ENCODE measurements at regions not wholly inside any gene's neighbourhood (a gene's known extent, or its start where the extent isn't known, plus 50 kb on each side); places are given as distances from the start of the nearest gene placed in this dataset.

DNA sequence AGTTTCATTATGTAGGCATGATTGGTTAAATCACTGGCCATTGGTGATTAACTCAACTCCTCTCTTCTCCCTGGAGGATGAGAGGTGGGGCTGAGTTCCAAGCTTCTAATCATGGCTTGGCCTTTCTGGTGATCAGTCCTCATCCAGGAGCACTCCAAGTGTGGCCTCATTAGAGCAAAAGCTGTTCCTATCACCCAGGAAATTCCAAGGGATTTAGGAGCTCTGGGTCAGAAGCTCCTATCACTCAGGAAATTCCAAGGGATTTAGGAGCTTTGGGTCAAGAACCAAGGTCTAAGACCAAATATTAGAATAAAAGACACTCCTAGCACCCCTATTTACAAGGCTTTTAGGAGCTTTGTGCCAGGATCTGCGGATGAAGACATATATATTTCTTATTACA lies 168.0 kb upstream of the BDNF start:
- TF ChIP-seq, protein P1, sequence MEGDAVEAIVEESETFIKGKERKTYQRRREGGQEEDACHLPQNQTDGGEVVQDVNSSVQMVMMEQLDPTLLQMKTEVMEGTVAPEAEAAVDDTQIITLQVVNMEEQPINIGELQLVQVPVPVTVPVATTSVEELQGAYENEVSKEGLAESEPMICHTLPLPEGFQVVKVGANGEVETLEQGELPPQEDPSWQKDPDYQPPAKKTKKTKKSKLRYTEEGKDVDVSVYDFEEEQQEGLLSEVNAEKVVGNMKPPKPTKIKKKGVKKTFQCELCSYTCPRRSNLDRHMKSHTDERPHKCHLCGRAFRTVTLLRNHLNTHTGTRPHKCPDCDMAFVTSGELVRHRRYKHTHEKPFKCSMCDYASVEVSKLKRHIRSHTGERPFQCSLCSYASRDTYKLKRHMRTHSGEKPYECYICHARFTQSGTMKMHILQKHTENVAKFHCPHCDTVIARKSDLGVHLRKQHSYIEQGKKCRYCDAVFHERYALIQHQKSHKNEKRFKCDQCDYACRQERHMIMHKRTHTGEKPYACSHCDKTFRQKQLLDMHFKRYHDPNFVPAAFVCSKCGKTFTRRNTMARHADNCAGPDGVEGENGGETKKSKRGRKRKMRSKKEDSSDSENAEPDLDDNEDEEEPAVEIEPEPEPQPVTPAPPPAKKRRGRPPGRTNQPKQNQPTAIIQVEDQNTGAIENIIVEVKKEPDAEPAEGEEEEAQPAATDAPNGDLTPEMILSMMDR (IDR thresholded peaks at IDR 0.05; ENCODE audit: control insufficient read depth, insufficient read depth, low read depth, low read length, missing control alignments): no peak
- no peak overlapping the region for H3K4me3 ChIP-seq (ENCODE audit: control insufficient read depth, low read depth, low read length)
- no peak for DNase-seq (ENCODE audit: low read depth)

DNA sequence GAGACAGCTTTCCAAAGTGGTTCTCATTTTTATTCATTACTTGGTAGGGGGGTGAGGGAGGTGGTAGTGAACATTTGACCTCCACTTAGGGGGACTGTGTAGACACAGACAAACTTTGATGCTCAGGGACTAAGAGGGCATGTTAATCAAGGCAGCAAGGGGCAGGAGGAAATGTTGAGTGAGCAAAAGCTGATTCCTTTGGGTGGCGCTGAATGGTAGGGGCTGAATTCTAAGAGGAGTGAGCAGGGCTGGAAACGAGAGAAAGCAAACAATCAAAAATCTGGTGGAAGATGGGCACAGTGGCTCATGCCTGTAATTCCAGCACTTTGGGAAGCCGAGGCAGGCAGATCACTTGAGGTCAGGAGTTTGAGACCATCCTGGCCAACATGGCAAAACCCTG lies 164.8 kb upstream of the BDNF start:
- H3K4me3 ChIP-seq (ENCODE audit: control insufficient read depth, low read depth, low read length): no peak overlapping the region
- DNase-seq (ENCODE audit: low read depth): no peak
- TF ChIP-seq, protein P1 (IDR thresholded peaks at IDR 0.05; ENCODE audit: control insufficient read depth, insufficient read depth, low read depth, low read length, missing control alignments): no peak

DNA sequence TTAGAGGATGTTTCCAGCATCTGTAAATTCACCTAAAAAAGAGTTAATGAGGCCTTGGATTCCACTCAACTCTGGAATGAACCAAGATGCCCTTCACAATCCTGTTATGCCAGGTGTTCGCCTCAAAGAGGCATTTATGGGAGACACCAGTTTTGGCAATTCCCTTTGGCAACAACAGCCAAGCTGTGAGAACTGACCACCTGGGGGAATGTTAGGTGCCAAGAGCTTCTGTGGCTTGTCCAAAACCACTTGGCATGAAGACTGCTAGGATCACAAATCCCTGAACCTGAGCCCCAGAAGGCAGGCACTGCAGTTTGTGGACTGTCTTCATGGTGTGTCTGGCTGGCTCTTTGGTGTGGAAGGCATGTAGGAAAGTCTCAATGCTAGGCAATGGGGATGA lies 164.4 kb upstream of the BDNF start:
- no peak for DNase-seq (ENCODE audit: low read depth)
- H3K4me3 ChIP-seq (ENCODE audit: control insufficient read depth, low read depth, low read length): no peak overlapping the region
- TF ChIP-seq, protein P1 (IDR thresholded peaks at IDR 0.05; ENCODE audit: control insufficient read depth, insufficient read depth, low read depth, low read length, missing control alignments): no peak

DNA sequence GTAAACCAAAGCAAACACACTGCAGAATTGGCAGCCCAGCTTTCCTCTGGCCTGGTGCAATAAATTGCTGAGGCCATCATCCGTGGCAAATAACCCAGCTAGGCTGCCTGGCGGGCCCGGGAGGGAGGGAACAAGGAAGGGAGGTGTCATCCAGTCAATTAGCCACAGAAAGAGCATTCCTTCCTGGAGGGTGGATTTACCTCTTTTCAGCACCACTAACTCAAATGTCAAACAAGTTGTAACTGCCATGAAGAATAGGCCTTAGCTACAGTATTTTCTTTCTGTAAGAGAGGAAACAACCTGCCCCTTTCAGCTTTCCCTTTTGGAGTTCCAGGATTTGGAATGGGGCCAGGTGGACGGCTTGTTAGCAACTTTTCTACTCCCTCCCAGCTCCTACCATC lies 163.8 kb upstream of the BDNF start:
- no peak overlapping the region for H3K4me3 ChIP-seq (ENCODE audit: control insufficient read depth, low read depth, low read length)
- TF ChIP-seq, protein P1 (IDR thresholded peaks at IDR 0.05; ENCODE audit: control insufficient read depth, insufficient read depth, low read depth, low read length, missing control alignments): no peak

DNA sequence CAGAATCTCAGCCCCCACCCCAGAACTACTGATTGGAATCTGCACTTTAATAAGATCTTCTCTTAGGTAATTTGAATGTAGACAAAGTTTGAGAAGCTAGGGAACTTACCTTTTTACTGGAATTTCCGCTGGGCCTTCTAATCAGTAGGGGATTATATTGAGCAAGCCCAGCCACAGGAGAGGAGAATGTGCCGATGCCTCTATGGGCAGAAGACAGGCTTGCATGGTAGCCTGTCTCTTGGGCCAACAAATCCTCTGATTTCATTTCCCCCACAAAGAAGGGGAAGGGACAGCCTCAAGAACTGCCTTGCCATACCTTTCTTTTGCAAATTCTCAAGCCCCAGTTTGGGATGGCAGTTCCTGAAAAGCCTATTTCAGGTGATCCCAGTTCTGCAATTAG lies 163.4 kb upstream of the BDNF start:
- DNase-seq (ENCODE audit: low read depth): no peak
- H3K4me3 ChIP-seq (ENCODE audit: control insufficient read depth, low read depth, low read length): no peak overlapping the region
- TF ChIP-seq, protein P1 (IDR thresholded peaks at IDR 0.05; ENCODE audit: control insufficient read depth, insufficient read depth, low read depth, low read length, missing control alignments): no peak

More for the DNA sequence above, 163.8 kb upstream of the BDNF start:
- DNase-seq (ENCODE audit: low read depth): no peak

DNA sequence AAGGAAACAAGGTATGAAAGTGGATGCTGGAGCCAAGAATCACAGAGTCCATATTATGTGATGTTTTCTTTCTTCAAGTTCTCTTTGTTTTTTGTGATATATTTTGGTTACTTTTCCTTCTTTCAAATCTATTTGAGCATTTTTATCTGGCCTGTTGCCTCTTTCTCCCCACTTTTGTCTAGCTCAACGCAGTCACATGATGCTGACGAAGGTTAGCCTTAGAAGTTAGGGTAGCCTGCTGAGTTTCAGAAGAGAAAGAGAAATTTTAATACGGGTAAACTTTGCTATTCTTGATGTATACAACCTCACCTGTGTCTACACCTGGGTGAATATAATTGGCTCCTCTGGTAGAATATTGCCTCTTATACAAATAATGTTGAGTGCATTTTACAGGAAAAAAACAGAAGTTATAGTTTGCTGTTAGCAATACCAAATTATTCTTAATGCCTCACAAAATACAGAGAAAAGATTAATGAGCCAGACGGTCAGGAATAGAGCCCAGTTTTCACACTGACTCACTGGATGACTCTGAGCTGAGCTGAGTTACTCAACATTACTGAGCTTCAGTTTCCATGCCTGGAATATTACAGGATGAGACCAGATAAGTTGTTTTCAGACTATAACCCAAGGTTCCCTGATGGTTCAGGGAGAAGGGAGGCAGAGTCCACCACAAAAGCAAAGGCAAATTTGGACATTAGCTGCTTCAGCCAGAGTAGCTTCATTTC lies 161.6 kb upstream of the BDNF start:
- peak; percentile 78 for DNase-seq (ENCODE audit: low read depth)
- TF ChIP-seq, protein P1 (IDR thresholded peaks at IDR 0.05; ENCODE audit: control insufficient read depth, insufficient read depth, low read depth, low read length, missing control alignments): no peak
- H3K4me3 ChIP-seq (ENCODE audit: control insufficient read depth, low read depth, low read length): no peak overlapping the region
